SK-N-SH (cell line): ENCODE measurements at regions not wholly inside any gene's neighbourhood (a gene's known extent, or its start where the extent isn't known, plus 50 kb on each side); places are given as distances from the start of the nearest gene placed in this dataset.

Experiments
- CTCF ChIA-PET: fragments of 300-600, 350-600 bp; formaldehyde crosslinking; extraction: SDS; loops from one replicate; lab custom pipeline; 2021; lab: Yijun Ruan, JAX
- POLR2A ChIA-PET: fragments of 350-600 bp; sonication (Branson Sonifier 250); formaldehyde crosslinking; extraction: SDS; loops from one replicate; lab custom pipeline; 2020; ENCODE audit warnings: antibody characterized with exemption, inconsistent platforms; lab: Yijun Ruan, JAX
- DNase-seq: peaks from one replicate; pipeline ENCODE4 v3.0.0; 2012
- H2AFZ ChIP-seq: fragments of 200-600 bp; sonication (generic); 2 replicates; pipeline ENCODE4 v1.8.1; 2016; ENCODE audit warnings: antibody characterized with exemption, mild to moderate bottlenecking, low read depth
- H3F3A ChIP-seq: fragments of 200-600 bp; sonication (generic); replicated peaks from 2 replicates; pipeline ENCODE3; 2016; ENCODE audit warnings: antibody characterized with exemption, mild to moderate bottlenecking; ENCODE audit not compliant: insufficient read depth
- H3K27ac ChIP-seq, 2 experiments: fragments of 200-500 bp in 1 of 2; fragments of 200-600 bp in 1 of 2; sonication (Bioruptor generic) in 1 of 2; sonication (generic), shearing (Covaris generic) in 1 of 2; 2 replicates each; pipeline versions ENCODE4 v1.5.1 to v1.6.1; 2014 to 2016; ENCODE audit warnings: low read depth in 2 of 2, inconsistent platforms in 1 of 2, low read length in 1 of 2, mild to moderate bottlenecking in 1 of 2, mixed read lengths in 1 of 2
- H3K27me3 ChIP-seq: fragments of 200-600 bp; sonication (generic), shearing (Covaris generic); 2 replicates; pipeline ENCODE4 v1.6.1; 2016; ENCODE audit warnings: mixed run types; ENCODE audit not compliant: insufficient read depth
- H3K36me3 ChIP-seq, 2 experiments: fragments of 200-500 bp in 1 of 2; fragments of 200-600 bp in 1 of 2; sonication (Bioruptor generic) in 1 of 2; sonication (generic) in 1 of 2; replicated peaks in 1 of 2; 2 replicates each; pipeline versions ENCODE3 to v1.5.1; 2014 to 2016; ENCODE audit warnings: low read length in 1 of 2, mild to moderate bottlenecking in 1 of 2; ENCODE audit not compliant: insufficient read depth in 2 of 2, control insufficient read depth in 1 of 2
- H3K4me1 ChIP-seq, 2 experiments: fragments of 200-500 bp in 1 of 2; fragments of 200-600 bp in 1 of 2; sonication (Bioruptor generic) in 1 of 2; sonication (generic), shearing (Covaris generic) in 1 of 2; 2 replicates each; pipeline versions ENCODE4 v1.5.1 to v1.6.1; 2014 to 2016; ENCODE audit warnings: low read depth in 1 of 2, low read length in 1 of 2, mixed run types in 1 of 2; ENCODE audit not compliant: insufficient read depth in 2 of 2, control insufficient read depth in 1 of 2
- H3K4me2 ChIP-seq: fragments of 200-600 bp; sonication (generic), shearing (Covaris generic); 2 replicates; pipeline ENCODE4 v1.6.1; 2017; ENCODE audit warnings: mixed run types
- H3K4me3 ChIP-seq, 2 experiments: fragments of 200-500 bp in 1 of 2; fragments of 200-600 bp in 1 of 2; sonication (Bioruptor generic) in 1 of 2; sonication (generic), shearing (Covaris generic) in 1 of 2; 2 replicates each; pipeline versions ENCODE4 v1.5.1 to v1.8.1; 2014 to 2016; ENCODE audit warnings: low read depth in 2 of 2, inconsistent platforms in 1 of 2, low read length in 1 of 2, mild to moderate bottlenecking in 1 of 2, mixed read lengths in 1 of 2, moderate library complexity in 1 of 2
- H3K79me2 ChIP-seq: fragments of 200-600 bp; sonication (generic); 2 replicates; pipeline ENCODE4 v1.8.1; 2017; ENCODE audit warnings: mild to moderate bottlenecking; ENCODE audit not compliant: insufficient read depth
- H3K9ac ChIP-seq: fragments of 200-600 bp; sonication (generic); 2 replicates; pipeline ENCODE4 v1.6.1; 2017; ENCODE audit warnings: mixed run types
- H3K9me2 ChIP-seq: fragments of 200-600 bp; sonication (generic); 2 replicates; pipeline ENCODE4 v1.6.1; 2017; ENCODE audit warnings: mixed run types
- H3K9me3 ChIP-seq: fragments of 200-600 bp; sonication (generic); 2 replicates; pipeline ENCODE4 v1.6.1; 2017; ENCODE audit warnings: mixed run types, mild to moderate bottlenecking, moderate library complexity
- H4K20me1 ChIP-seq: fragments of 200-600 bp; sonication (generic); 2 replicates; pipeline ENCODE4 v1.6.1; 2017; ENCODE audit warnings: mild to moderate bottlenecking, mixed run types; ENCODE audit not compliant: insufficient read depth
- FOSL2 ChIP-seq: IDR thresholded peaks from 2 replicates; pipeline ENCODE4 v1.4.0; 2012; ENCODE audit warnings: low read depth, mild to moderate bottlenecking, moderate library complexity, borderline replicate concordance
- FOXJ3 ChIP-seq: sonication (generic); formaldehyde crosslinking; IDR thresholded peaks from 2 replicates; pipeline ENCODE4 v1.5.1; 2020; ENCODE audit warnings: mild to moderate bottlenecking, missing genetic modification reagents
- MEF2A ChIP-seq: IDR thresholded peaks from 2 replicates; pipeline ENCODE4 v1.4.0; 2012; ENCODE audit warnings: low read depth, borderline replicate concordance
- MXI1 ChIP-seq: IDR thresholded peaks from 2 replicates; pipeline ENCODE4 v1.6.1; 2012; ENCODE audit warnings: mild to moderate bottlenecking, low read depth, low read length, improper control_type of control experiment
- NRF1 ChIP-seq: IDR thresholded peaks from 2 replicates; pipeline ENCODE4 v1.6.1; 2012; ENCODE audit warnings: low read depth, mild to moderate bottlenecking, low read length
- RAD21 ChIP-seq: IDR thresholded peaks from 2 replicates; pipeline ENCODE4 v1.6.1; 2012; ENCODE audit warnings: mild to moderate bottlenecking, low read length
- SIN3A ChIP-seq: IDR thresholded peaks from 2 replicates; pipeline ENCODE4 v1.6.1; 2012; ENCODE audit warnings: low read depth, mild to moderate bottlenecking, low read length, moderate library complexity, borderline replicate concordance
- SMC3 ChIP-seq: IDR thresholded peaks from 2 replicates; pipeline ENCODE4 v1.6.1; 2012; ENCODE audit warnings: low read depth, low read length, improper control_type of control experiment
- TEAD4 ChIP-seq: IDR thresholded peaks from 2 replicates; pipeline ENCODE4 v1.4.0; 2012; ENCODE audit warnings: mild to moderate bottlenecking, borderline replicate concordance; ENCODE audit not compliant: insufficient read depth
- WGBS: methylation state at CpG from one replicate; pipeline ENCODE4 v1.1.6; 2017; ENCODE audit warnings: low lambda C conversion rate; 5-methylcytosine and 5-hydroxymethylcytosine counted together
- TF ChIP-seq, protein P1 (sequence below): IDR thresholded peaks from 2 replicates; pipeline ENCODE4; 2012

DNA sequence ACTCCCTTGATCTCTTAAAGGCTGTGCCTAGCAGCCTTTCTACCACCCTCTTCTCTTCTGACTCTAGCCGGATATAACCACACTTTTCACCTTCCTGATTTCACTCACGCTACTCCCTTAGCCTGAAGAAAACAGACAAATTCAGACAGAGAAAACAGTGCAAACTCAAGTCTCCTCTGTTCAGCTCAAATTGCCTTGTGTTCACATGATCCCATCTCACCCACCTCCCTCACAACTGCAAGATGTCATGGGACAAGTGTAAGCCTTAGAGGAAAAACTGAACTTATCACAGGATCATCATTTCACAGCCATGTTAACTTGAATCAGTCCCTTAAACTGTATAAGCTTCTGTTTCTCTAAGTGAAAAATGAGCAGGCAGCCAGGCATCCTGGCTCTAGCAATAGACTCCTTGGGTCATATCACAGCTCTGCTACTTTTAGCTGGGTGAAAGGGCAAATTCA is 66.5 kb upstream of the TENT5A start (continued):
- TF ChIP-seq SMC3 (no peak), TEAD4 (no peak), NRF1 (no peak), MXI1 (no peak)

DNA sequence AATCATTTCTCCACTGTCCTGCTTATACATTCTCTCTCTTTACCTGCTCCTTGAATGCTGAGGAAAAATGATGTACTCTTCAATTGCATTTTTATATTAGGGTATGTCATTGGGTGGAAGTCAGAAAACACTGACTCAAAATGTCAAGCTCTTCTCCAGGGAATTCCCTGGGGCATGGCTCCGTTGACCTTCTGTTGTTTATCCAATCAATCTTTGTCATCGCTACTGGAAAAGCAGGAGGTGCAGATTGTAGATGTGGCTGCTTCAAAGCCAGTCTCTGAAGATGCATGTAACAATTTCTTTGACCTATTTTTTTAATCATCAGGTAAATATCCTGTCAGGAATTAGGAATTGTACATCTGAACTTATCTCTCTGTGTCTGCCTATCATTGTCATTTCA is 63.9 kb upstream of the TENT5A start:
- H3K9me2 ChIP-seq = no peaks in the 10 kb centered on the region
- H4K20me1 ChIP-seq = no peaks in the 10 kb centered on the region
- TF ChIP-seq RAD21 = no peak
- TF ChIP-seq, protein P1, sequence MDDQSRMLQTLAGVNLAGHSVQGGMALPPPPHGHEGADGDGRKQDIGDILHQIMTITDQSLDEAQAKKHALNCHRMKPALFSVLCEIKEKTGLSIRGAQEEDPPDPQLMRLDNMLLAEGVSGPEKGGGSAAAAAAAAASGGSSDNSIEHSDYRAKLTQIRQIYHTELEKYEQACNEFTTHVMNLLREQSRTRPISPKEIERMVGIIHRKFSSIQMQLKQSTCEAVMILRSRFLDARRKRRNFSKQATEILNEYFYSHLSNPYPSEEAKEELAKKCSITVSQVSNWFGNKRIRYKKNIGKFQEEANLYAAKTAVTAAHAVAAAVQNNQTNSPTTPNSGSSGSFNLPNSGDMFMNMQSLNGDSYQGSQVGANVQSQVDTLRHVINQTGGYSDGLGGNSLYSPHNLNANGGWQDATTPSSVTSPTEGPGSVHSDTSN = no peak
- no peak for TF ChIP-seq FOXJ3
- TF ChIP-seq FOSL2 = no peak
- TF ChIP-seq TEAD4 = no peak
- TF ChIP-seq MEF2A = no peak
- no peak overlapping the region for H3K9ac ChIP-seq
- no peaks in the 10 kb centered on the region for H3K4me1 ChIP-seq
- no peak overlapping the region for H3K4me3 ChIP-seq
- H3K79me2 ChIP-seq = no peaks in the 10 kb centered on the region
- no peaks in the 10 kb centered on the region for H3K36me3 ChIP-seq
- H3K9me3 ChIP-seq = no peaks in the 10 kb centered on the region
- no peak overlapping the region for H3K27ac ChIP-seq
- H2AFZ ChIP-seq = no peak overlapping the region
- 81% methylated on average over 2 of the region's 2 CpGs for WGBS
- DNase-seq = no peak
- H3K27me3 ChIP-seq = no peaks in the 10 kb centered on the region
- CTCF ChIA-PET = no interaction called here
- POLR2A ChIA-PET = no interaction called here
- H3F3A ChIP-seq = no peaks in the 10 kb centered on the region
- no peak overlapping the region for H3K4me2 ChIP-seq

DNA sequence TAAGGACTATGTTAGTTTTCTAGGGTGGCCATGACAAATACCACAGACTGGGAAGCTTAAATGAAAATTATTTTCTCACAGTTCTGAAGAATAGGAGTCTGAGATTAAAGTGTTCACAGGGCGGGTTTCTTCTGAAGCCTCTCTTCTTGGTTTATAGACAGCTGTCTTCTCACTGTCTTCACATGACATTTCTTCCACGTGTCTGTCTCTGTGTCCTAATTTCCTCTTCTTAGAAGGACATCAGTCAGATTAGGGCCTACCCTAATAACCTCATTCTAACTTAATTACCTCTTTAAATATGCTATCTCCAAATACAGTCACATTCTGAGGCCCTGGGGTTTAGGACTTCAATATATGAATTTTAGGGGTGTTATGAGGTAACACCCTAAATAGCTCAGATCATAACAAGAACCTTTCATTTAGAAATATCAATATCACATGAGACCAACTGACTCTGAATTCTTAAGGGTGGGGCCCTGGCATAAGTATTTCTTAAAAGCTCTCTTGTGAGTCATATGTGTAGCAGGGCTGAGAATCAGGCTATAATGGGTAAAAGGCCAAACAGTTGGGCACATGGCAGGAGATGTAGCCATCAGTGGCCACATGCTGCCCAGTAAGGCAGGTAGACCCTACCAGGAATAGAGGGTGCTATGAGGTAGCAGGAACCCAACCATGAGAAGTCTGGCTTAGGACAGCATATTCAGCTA is 62.0 kb upstream of the TENT5A start:
- Histone ChIP-seq H2AFZ (no peak overlapping the region), H3K27ac (no peak overlapping the region), H3K9me2 (no peaks in the 10 kb centered on the region), H3K4me2 (no peak overlapping the region), H3K9ac (no peak overlapping the region), H3K4me1 (no peaks in the 10 kb centered on the region), H3K4me3 (no peak overlapping the region), H3K9me3 (no peaks in the 10 kb centered on the region), H4K20me1 (no peaks in the 10 kb centered on the region), H3K36me3 (no peaks in the 10 kb centered on the region), H3K27me3 (no peaks in the 10 kb centered on the region), H3F3A (no peaks in the 10 kb centered on the region), H3K79me2 (no peaks in the 10 kb centered on the region)
- ChIA-PET CTCF (no interaction called here), POLR2A (no interaction called here)
- no peak for TF ChIP-seq SIN3A
- WGBS = 48% methylated on average over 2 of the region's 2 CpGs
- DNase-seq = no peak
